Tibial nerve (tissue), 4 donors: ENCODE measurements at regions not wholly inside any gene's neighbourhood (a gene's known extent, or its start where the extent isn't known, plus 50 kb on each side); places are given as distances from the start of the nearest gene placed in this dataset.

ENCODE experiments used
- CTCF ChIP-seq, 5 experiments: fragments of 200-600 bp in 3 of 5; fragments of 450-650 bp in 2 of 5; sonication (generic) in 3 of 5; IDR thresholded peaks; one replicate each; pipeline ENCODE4 v1.5.1; 2016 to 2019; ENCODE audit warnings: antibody characterized with exemption in 5 of 5, mild to moderate bottlenecking in 3 of 5, moderate library complexity in 2 of 5
- EP300 ChIP-seq, 2 donors: sonication (generic); formaldehyde crosslinking; IDR thresholded peaks; one replicate each; pipeline ENCODE4 v1.6.1; 2017; ENCODE audit warnings: antibody characterized with exemption in 2 of 2, mild to moderate bottlenecking in 1 of 2
- POLR2A ChIP-seq, 2 donors: fragments of 450-650 bp; IDR thresholded peaks; one replicate each; pipeline ENCODE4 v1.6.1; 2017; ENCODE audit warnings: antibody characterized with exemption in 2 of 2, mild to moderate bottlenecking in 2 of 2, moderate library complexity in 2 of 2

GRCh38 chr22:34702279-34702678, 363.7 kb upstream of the ISX start:
- TF ChIP-seq POLR2A (IDR thresholded peaks at IDR 0.05) = no peak
- TF ChIP-seq CTCF (IDR thresholded peaks at IDR 0.05) = no peak
- TF ChIP-seq EP300 (IDR thresholded peaks at IDR 0.05) = no peak
